Panc1 (cell line): ENCODE measurements at regions not wholly inside any gene's neighbourhood (a gene's known extent, or its start where the extent isn't known, plus 50 kb on each side); places are given as distances from the start of the nearest gene placed in this dataset.

Source experiments
- ATAC-seq: fragments of 200-7000 bp; cut with Tn5 transposase; 2 replicates; pipeline ENCODE4 v1.9.1; 2020; ENCODE audit warnings: mild to moderate bottlenecking, moderate library complexity
- BruUV-seq: library from RNA; stranded (reverse); fragments of 400-500 nt; replicated peaks from 2 replicates; lab custom pipeline; 2021; lab: Mats Ljungman, UMichigan
- CTCF ChIA-PET: fragments of 300-600 bp; sonication (Branson Sonifier 250); formaldehyde crosslinking; loops from one replicate; lab custom pipeline; 2022; ENCODE audit warnings: antibody characterized with exemption; lab: Charles Lee
- POLR2A ChIA-PET: fragments of 300-600 bp; sonication (Branson Sonifier 250); formaldehyde crosslinking; loops from one replicate; lab custom pipeline; 2022; ENCODE audit warnings: antibody characterized with exemption; lab: Charles Lee
- DNase-seq: peaks from one replicate; pipeline ENCODE4 v3.0.0-alpha.2; 2010; ENCODE audit warnings: low read depth, low spot score
- H3K27ac ChIP-seq: 2 replicates; pipeline ENCODE4 v1.5.1; 2011; ENCODE audit warnings: mild to moderate bottlenecking, low read length, inconsistent platforms
- H3K27me3 ChIP-seq: fragments of 200-500 bp; sonication (Bioruptor generic); 2 replicates; pipeline ENCODE4 v1.6.0; 2014; ENCODE audit warnings: low read length, inconsistent platforms; ENCODE audit not compliant: control insufficient read depth, insufficient read depth
- H3K36me3 ChIP-seq: fragments of 200-500 bp; sonication (Bioruptor generic); 2 replicates; pipeline ENCODE4 v1.5.1; 2014; ENCODE audit warnings: inconsistent platforms, mild to moderate bottlenecking, low read length, moderate library complexity; ENCODE audit not compliant: control insufficient read depth, insufficient read depth
- H3K4me1 ChIP-seq: 2 replicates; pipeline ENCODE4 v1.5.1; 2011; ENCODE audit warnings: inconsistent platforms, mild to moderate bottlenecking, low read length, moderate library complexity; ENCODE audit not compliant: control insufficient read depth, insufficient read depth
- H3K4me3 ChIP-seq, 2 experiments: 2 replicates each; pipeline ENCODE4 v1.5.1; 2011 to 2012; ENCODE audit warnings: low read depth in 2 of 2, low read length in 2 of 2, mild to moderate bottlenecking in 2 of 2, inconsistent platforms in 1 of 2, moderate library complexity in 1 of 2
- H3K9me3 ChIP-seq: fragments of 200-500 bp; sonication (Bioruptor generic); 2 replicates; pipeline ENCODE4 v1.5.1; 2014; ENCODE audit warnings: low read depth, mild to moderate bottlenecking, inconsistent platforms, low read length, moderate library complexity; ENCODE audit not compliant: control insufficient read depth, insufficient read depth
- CTCF ChIP-seq: fragments of 450-650 bp; IDR thresholded peaks from 2 replicates; pipeline ENCODE4 v1.5.1; 2017; ENCODE audit warnings: mild to moderate bottlenecking
- POLR2AphosphoS5 ChIP-seq: IDR thresholded peaks from 2 replicates; pipeline ENCODE4 v1.6.1; 2012; ENCODE audit warnings: mild to moderate bottlenecking, low read depth, low read length, moderate library complexity
- REST ChIP-seq, 2 experiments: IDR thresholded peaks; 2 replicates each; pipeline ENCODE4 v1.6.1; 2011 to 2012; ENCODE audit warnings: low read depth in 2 of 2, control low read depth in 1 of 2, low read length in 1 of 2, mild to moderate bottlenecking in 1 of 2, moderate library complexity in 1 of 2; ENCODE audit not compliant: insufficient read depth in 1 of 2
- SIN3A ChIP-seq: IDR thresholded peaks from 2 replicates; pipeline ENCODE4 v1.6.1; 2012; ENCODE audit warnings: low read depth, mild to moderate bottlenecking, low read length, moderate library complexity, borderline replicate concordance; ENCODE audit not compliant: insufficient read depth
- TCF7L2 ChIP-seq: IDR thresholded peaks from 2 replicates; pipeline ENCODE4 v1.6.1; 2011; ENCODE audit warnings: mild to moderate bottlenecking, low read depth, low read length, inconsistent platforms
- in situ Hi-C: cut with HindIII; loops from 2 replicates; pipeline ENCODE4 v1.10.0; 2016; ENCODE audit warnings: low sequenced_read_pairs, low pct_unique_long_range_greater_than_20kb
- intact Hi-C: fragments of 100-400 bp; cut with micrococcal nuclease; formaldehyde crosslinking; loops from one replicate; pipeline ENCODE4 v1.10.0; 2022; ENCODE audit not compliant: unreplicated experiment

DNA sequence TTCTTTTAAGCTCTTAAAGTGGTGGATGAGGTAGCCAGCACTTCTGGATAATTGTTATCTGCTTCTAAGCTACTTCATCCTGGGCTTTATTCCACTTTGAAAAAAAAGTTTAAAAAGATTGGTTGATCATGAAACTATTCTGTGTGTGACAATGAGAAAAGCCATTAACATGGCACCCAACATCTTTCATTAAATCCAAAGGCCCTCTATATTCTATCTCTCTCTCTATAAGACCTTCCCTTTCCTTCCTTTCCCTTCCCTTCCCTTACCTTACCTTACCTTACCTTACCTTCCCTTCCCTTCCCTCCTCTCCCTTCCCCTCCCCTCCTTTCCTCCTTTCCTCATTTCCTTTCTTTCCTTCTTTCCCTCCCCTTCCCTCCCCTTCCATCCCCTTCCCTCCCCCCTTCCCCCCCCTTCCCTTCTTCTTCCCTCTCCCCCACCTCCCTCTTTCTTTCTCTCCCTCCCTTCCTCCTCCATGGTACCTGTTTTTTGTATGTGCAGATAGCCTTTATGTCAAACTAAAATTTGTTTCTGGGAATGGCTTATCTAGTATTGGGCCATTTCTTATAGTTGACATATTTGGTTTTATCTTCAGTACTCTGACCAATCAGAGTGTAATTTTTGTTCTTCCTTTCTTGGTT is 218.7 kb downstream of the DKK1 start:
- in situ Hi-C loops (no loop called here), intact Hi-C loops (no loop called here)
- Histone ChIP-seq H3K27me3 (no peaks in the 10 kb centered on the region), H3K9me3 (no peaks in the 10 kb centered on the region), H3K4me1 (no peaks in the 10 kb centered on the region), H3K27ac (no peak overlapping the region), H3K36me3 (no peaks in the 10 kb centered on the region), H3K4me3 (no peak overlapping the region)
- POLR2A ChIA-PET = no interaction called here
- ATAC-seq = no peak
- no TSS peak for BruUV-seq
- DNase-seq = no peak
- CTCF ChIA-PET = no interaction called here
- TF ChIP-seq CTCF = no peak
- TF ChIP-seq TCF7L2 = no peak
- no peak for TF ChIP-seq REST (IDR thresholded peaks at IDR 0.05; ENCODE audit: insufficient read depth in 1 of 2, low read depth in 2 of 2, low read length in 1 of 2)
- TF ChIP-seq SIN3A = no peak
- no peak for TF ChIP-seq POLR2AphosphoS5

DNA sequence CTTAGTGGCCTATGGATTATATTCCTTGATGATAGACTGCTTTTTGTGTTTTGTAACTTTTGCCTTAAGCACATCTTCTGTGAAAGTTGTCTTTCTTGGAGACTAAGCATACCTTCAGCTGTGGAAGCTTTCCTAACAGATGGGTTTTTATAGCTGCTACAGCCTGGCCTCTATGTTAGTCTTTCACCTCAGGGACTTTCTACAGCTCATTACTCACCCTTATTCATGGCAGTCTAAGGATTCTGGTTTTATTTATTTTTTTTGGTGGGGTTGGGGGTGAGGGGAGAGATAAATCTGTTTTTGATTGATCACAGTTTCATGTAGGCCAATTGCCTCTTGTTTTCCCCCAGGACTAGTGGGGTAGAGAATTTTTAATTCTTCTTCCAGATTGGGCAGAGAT is 219.9 kb downstream of the DKK1 start:
- no peak; the same call in 1 of the 2 replicates for ATAC-seq
- CTCF ChIA-PET = no interaction called here

More for the DNA sequence above, 219.9 kb downstream of the DKK1 start:
- Histone ChIP-seq H3K9me3 (0 out of 2 replicates have a peak, but pooled peaks cover 3% of the 10 kb centered on the region), H3K4me3 (no peak overlapping the region), H3K4me1 (no peaks in the 10 kb centered on the region), H3K36me3 (no peaks in the 10 kb centered on the region), H3K27me3 (no peaks in the 10 kb centered on the region), H3K27ac (no peak overlapping the region; the same call in 1 of the 2 replicates)
- in situ Hi-C loops (no loop called here), intact Hi-C loops (no loop called here)
- TF ChIP-seq REST (IDR thresholded peaks at IDR 0.05; ENCODE audit: insufficient read depth in 1 of 2, low read depth in 2 of 2, low read length in 1 of 2) = no peak
- no peak for TF ChIP-seq CTCF
- TF ChIP-seq TCF7L2 = no peak
- no peak for TF ChIP-seq SIN3A
- TF ChIP-seq POLR2AphosphoS5 = no peak
- BruUV-seq = no TSS peak
- POLR2A ChIA-PET = no interaction called here
- DNase-seq = no peak
